ENCODE measurements at regions not wholly inside any gene's neighbourhood (a gene's known extent, or its start where the extent isn't known, plus 50 kb on each side); places are given as distances from the start of the nearest gene placed in this dataset.
"Not testable (repeated sequence)": the region's sequence is repeated elsewhere in the genome, so short reads cannot be mapped to it uniquely, and the experiment has no call there.

GRCh38 chr6:121592261-121592935, 157.0 kb downstream of the GJA1 start:
- TF ChIP-seq, protein P1, sequence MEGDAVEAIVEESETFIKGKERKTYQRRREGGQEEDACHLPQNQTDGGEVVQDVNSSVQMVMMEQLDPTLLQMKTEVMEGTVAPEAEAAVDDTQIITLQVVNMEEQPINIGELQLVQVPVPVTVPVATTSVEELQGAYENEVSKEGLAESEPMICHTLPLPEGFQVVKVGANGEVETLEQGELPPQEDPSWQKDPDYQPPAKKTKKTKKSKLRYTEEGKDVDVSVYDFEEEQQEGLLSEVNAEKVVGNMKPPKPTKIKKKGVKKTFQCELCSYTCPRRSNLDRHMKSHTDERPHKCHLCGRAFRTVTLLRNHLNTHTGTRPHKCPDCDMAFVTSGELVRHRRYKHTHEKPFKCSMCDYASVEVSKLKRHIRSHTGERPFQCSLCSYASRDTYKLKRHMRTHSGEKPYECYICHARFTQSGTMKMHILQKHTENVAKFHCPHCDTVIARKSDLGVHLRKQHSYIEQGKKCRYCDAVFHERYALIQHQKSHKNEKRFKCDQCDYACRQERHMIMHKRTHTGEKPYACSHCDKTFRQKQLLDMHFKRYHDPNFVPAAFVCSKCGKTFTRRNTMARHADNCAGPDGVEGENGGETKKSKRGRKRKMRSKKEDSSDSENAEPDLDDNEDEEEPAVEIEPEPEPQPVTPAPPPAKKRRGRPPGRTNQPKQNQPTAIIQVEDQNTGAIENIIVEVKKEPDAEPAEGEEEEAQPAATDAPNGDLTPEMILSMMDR (IDR thresholded peaks at IDR 0.05; ENCODE audit: borderline replicate concordance, insufficient read depth, low read depth, low read length), result no peak
- H3K4me3 ChIP-seq (ENCODE audit: low read depth, low read length), result no peak overlapping the region

- TF ChIP-seq, protein P1 (IDR thresholded peaks at IDR 0.05; ENCODE audit: borderline replicate concordance, insufficient read depth, low read depth, low read length), result no peak
- no peak overlapping the region for H3K4me3 ChIP-seq (ENCODE audit: low read depth, low read length)
Observed at GRCh38 chr6:121593011-121593641, 157.7 kb downstream of the GJA1 start.

DNA sequence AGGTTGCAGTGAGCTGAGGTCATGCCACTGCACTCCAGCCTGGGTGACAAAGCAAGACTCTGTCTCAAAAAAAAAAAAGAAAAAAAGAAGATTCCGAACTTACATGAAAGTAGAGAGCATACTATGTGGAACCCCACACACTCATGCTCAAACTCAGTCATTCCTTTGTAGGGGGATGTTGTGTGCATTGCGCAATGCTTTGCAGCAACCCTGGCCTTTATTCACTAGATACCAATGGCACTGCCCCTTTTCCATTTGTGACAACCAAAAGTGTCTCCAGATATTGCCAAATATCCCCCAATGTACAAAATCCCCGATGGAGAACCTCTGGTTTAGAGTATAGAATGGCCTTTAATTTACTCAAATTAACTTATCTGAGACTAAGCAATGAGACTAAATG, 158.6 kb downstream of the GJA1 start:
- TF ChIP-seq, protein P1 (IDR thresholded peaks at IDR 0.05; ENCODE audit: borderline replicate concordance, insufficient read depth, low read depth, low read length), result no peak
- H3K4me3 ChIP-seq (ENCODE audit: low read depth, low read length), result no peak overlapping the region

- TF ChIP-seq, protein P1 (IDR thresholded peaks at IDR 0.05; ENCODE audit: borderline replicate concordance, insufficient read depth, low read depth, low read length), result no peak
- H3K4me3 ChIP-seq (ENCODE audit: low read depth, low read length), result no peak overlapping the region
Observed at GRCh38 chr6:121595646-121596045, 160.2 kb downstream of the GJA1 start.

DNA sequence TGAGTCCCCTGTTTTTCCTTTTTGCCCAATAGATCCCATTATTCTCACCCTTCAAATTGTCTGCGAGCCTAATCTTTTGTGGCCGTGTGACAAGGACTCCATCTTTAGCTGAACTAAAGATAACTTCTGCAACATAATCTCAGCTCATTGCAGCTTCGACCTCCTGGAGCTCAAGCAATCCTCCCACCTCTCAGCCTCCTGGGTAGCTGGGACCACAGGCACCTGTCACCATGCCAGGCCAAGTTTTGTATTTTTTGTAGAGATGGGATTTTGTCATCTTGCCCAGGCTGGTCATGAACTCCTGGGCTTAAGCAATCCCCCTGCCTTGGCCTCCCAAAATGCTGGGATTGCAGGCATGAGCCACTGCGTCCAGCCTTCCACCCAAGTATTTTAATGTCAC, 161.0 kb downstream of the GJA1 start:
- TF ChIP-seq, protein P1 (IDR thresholded peaks at IDR 0.05; ENCODE audit: borderline replicate concordance, insufficient read depth, low read depth, low read length), result no peak
- no peak overlapping the region for H3K4me3 ChIP-seq (ENCODE audit: low read depth, low read length)

DNA sequence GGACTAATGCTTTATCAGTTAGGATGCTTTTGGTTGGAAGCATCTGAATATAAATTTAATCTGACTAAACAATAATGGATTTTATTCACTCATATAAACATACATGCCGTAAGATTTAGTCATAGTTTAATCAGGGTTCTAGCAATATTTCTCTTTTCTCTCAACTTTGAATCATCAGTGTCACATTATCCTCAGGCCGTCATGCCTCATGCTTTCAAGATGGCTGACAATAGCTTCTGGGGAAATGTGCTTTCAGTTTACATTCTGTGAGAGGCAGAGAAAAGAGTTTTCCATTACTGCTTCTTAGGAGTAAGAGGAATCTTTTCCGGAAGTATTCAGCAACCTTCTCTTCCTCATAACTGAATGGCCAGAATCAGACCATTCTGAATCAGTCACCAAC, 162.2 kb downstream of the GJA1 start:
- TF ChIP-seq, protein P1 (IDR thresholded peaks at IDR 0.05; ENCODE audit: borderline replicate concordance, insufficient read depth, low read depth, low read length), result no peak
- no peak overlapping the region for H3K4me3 ChIP-seq (ENCODE audit: low read depth, low read length)

DNA sequence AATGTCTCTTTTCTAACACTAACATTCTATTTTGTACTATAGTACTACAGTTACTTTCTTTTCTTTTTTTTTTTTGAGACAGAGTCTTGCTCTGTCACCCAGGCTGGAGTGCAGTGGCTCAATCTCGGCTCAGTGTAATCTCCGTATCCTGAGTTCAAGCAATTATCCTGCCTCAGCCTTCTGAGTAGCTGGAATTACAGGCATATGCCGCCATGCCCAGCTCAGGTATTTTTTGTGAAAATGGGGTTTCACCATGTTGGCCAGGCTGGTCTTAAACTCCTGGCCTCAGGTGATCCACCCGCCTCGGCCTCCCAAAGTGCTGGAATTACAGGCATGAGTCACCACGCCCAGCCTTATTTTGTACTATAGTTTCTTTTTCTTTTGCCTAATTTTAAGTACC, 163.9 kb downstream of the GJA1 start:
- not testable (repeated sequence) for H3K4me3 ChIP-seq (ENCODE audit: low read depth, low read length)
